ENCODE measurements at regions not wholly inside any gene's neighbourhood (a gene's known extent, or its start where the extent isn't known, plus 50 kb on each side); places are given as distances from the start of the nearest gene placed in this dataset.

DNA sequence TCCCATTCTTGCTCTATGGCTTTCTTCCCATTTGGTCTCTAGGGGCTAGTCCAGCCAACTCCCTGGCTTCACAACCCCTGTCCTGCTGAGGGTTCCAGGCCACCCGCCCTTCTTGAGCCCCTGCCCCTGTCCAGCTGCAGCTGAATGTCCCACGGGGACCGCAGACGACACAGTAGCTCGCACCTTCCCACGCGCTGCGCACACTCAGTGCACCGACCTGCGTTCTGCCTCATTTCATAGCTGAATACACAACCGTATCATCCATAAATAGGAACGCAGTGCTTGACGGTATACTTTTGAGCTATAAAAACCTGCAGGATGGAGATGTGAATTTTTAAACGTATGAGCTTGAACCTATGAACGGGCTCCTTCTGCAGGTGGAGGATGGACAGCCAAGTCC lies 660.4 kb upstream of the SALL3 start:
- no peaks in the 10 kb centered on the region for H3K9me1 ChIP-seq (ENCODE audit: control insufficient read depth, extremely low read depth, insufficient read depth, low read length)
- no peak overlapping the region for H2AFZ ChIP-seq (ENCODE audit: control insufficient read depth, low read length)
- no peak overlapping the region for H3K4me2 ChIP-seq (ENCODE audit: control insufficient read depth, extremely low read depth, insufficient read depth, low read depth, low read length)
- H3K27me3 ChIP-seq (ENCODE audit: control insufficient read depth, extremely low read depth, insufficient read depth, low read length) = no peaks in the 10 kb centered on the region
- no peaks in the 10 kb centered on the region for H3K79me2 ChIP-seq (ENCODE audit: control insufficient read depth, insufficient read depth, low read length)
- TF ChIP-seq CTCF (optimal IDR thresholded peaks at IDR 0.05 in 1 of 3, IDR thresholded peaks at IDR 0.05 in 1 of 3, conservative IDR thresholded peaks at IDR 0.05 in 1 of 3; ENCODE audit: extremely low read depth in 1 of 3, insufficient read depth in 2 of 3, low read length in 3 of 3) (no peak), EZH2 (IDR thresholded peaks at IDR 0.05; ENCODE audit: low read length) (no peak)
- no peak overlapping the region for H3K4me3 ChIP-seq (ENCODE audit: control insufficient read depth in 2 of 3, extremely low read depth in 1 of 3, insufficient read depth in 2 of 3, low read depth in 1 of 3, low read length in 3 of 3)
- dilution Hi-C loops (cut with MboI; ENCODE audit: extremely low pct_ligation_motif_present, low sequenced_read_pairs) = no loop called here
- DNase-seq (ENCODE audit: low read depth, low spot score) (no peak), FAIRE-seq (no peak)
- no peak overlapping the region for H3K9ac ChIP-seq (ENCODE audit: control insufficient read depth, extremely low read depth, insufficient read depth, low read length)
- H4K20me1 ChIP-seq (ENCODE audit: control insufficient read depth, extremely low read depth, insufficient read depth, low read length) = no peaks in the 10 kb centered on the region
- H3K36me3 ChIP-seq (ENCODE audit: control insufficient read depth in 2 of 2, extremely low read depth in 1 of 2, insufficient read depth in 2 of 2, low read length in 2 of 2) = no peaks in the 10 kb centered on the region
- no peaks in the 10 kb centered on the region for H3K4me1 ChIP-seq (ENCODE audit: control insufficient read depth, extremely low read depth, insufficient read depth, low read length)
- no peak overlapping the region for H3K27ac ChIP-seq (ENCODE audit: control insufficient read depth, insufficient read depth, low read length)
- peaks cover 9% of the 10 kb centered on the region for H3K9me3 ChIP-seq (ENCODE audit: control insufficient read depth, low read depth, low read length)

DNA sequence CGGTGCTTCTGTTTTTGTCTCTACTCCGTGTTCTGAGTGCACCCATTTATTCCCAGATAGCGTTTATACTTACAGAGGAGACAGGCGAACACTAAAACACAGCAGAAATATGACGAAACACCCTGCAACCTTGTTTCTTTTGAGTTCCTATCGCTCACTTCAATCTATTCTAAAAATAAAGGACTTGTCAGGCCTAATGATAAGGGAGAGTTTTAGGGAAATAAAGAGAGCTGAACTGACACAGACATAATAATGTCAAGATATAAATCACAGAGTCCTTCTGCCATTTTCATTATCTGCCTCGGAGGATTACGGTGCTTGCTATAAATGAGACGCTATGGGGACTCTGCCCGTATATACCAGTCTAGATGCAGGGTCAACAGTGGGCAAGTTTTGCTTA lies 659.7 kb upstream of the SALL3 start:
- Histone ChIP-seq H3K36me3 (ENCODE audit: control insufficient read depth in 2 of 2, extremely low read depth in 1 of 2, insufficient read depth in 2 of 2, low read length in 2 of 2) (no peaks in the 10 kb centered on the region), H3K4me2 (ENCODE audit: control insufficient read depth, extremely low read depth, insufficient read depth, low read depth, low read length) (no peak overlapping the region), H3K9me3 (ENCODE audit: control insufficient read depth, low read depth, low read length) (peaks cover 6% of the 10 kb centered on the region), H3K9me1 (ENCODE audit: control insufficient read depth, extremely low read depth, insufficient read depth, low read length) (no peaks in the 10 kb centered on the region), H3K27me3 (ENCODE audit: control insufficient read depth, extremely low read depth, insufficient read depth, low read length) (no peaks in the 10 kb centered on the region), H3K4me3 (ENCODE audit: control insufficient read depth in 2 of 3, extremely low read depth in 1 of 3, insufficient read depth in 2 of 3, low read depth in 1 of 3, low read length in 3 of 3) (no peak overlapping the region), H3K27ac (ENCODE audit: control insufficient read depth, insufficient read depth, low read length) (no peak overlapping the region), H3K4me1 (ENCODE audit: control insufficient read depth, extremely low read depth, insufficient read depth, low read length) (no peaks in the 10 kb centered on the region), H3K79me2 (ENCODE audit: control insufficient read depth, insufficient read depth, low read length) (no peaks in the 10 kb centered on the region), H4K20me1 (ENCODE audit: control insufficient read depth, extremely low read depth, insufficient read depth, low read length) (no peaks in the 10 kb centered on the region), H2AFZ (ENCODE audit: control insufficient read depth, low read length) (no peak overlapping the region), H3K9ac (ENCODE audit: control insufficient read depth, extremely low read depth, insufficient read depth, low read length) (no peak overlapping the region)
- TF ChIP-seq EZH2 (IDR thresholded peaks at IDR 0.05; ENCODE audit: low read length) (no peak), CTCF (optimal IDR thresholded peaks at IDR 0.05 in 1 of 3, IDR thresholded peaks at IDR 0.05 in 1 of 3, conservative IDR thresholded peaks at IDR 0.05 in 1 of 3; ENCODE audit: extremely low read depth in 1 of 3, insufficient read depth in 2 of 3, low read length in 3 of 3) (no peak)
- DNase-seq (ENCODE audit: low read depth, low spot score) (no peak), FAIRE-seq (no peak)
- dilution Hi-C loops (cut with MboI; ENCODE audit: extremely low pct_ligation_motif_present, low sequenced_read_pairs) = no loop called here

All from keratinocyte (primary cell).